HepG2 (cell line): ENCODE measurements at regions not wholly inside any gene's neighbourhood (a gene's known extent, or its start where the extent isn't known, plus 50 kb on each side); places are given as distances from the start of the nearest gene placed in this dataset.

Source experiments
- ATAC-seq: fragments of 200-7000 bp; cut with Tn5 transposase; 3 replicates; pipeline ENCODE4 v1.9.1; 2020; ENCODE audit warnings: mild to moderate bottlenecking, moderate library complexity
- BruUV-seq: library from RNA; stranded (reverse); fragments of 400-500 nt; replicated peaks from 2 replicates; lab custom pipeline; 2021; lab: Mats Ljungman, UMichigan
- CTCF ChIA-PET: fragments of 300-600 bp; formaldehyde crosslinking; extraction: SDS; loops from one replicate; lab custom pipeline; 2021; ENCODE audit warnings: low total read pairs, inconsistent platforms, low intra/inter-chr PET ratio; lab: Yijun Ruan, JAX
- POLR2A ChIA-PET: fragments of 350-600 bp; sonication (Branson Sonifier 250); formaldehyde crosslinking; loops from one replicate; lab custom pipeline; 2020; ENCODE audit warnings: antibody characterized with exemption, inconsistent platforms; lab: Yijun Ruan, JAX
- DNase-seq: peaks from one replicate; pipeline ENCODE4 v3.0.0-alpha.2; 2015; ENCODE audit warnings: low spot score
- FAIRE-seq: peaks from 3 replicates; lab custom pipeline; 2011; peaks lifted over from hg19 to GRCh38; lab: Jason Lieb, UNC
- H2AFZ ChIP-seq: one replicate; pipeline ENCODE4 v1.6.1; 2011; ENCODE audit warnings: low read length, inconsistent platforms
- H3K27ac ChIP-seq: fragments of 300-600 bp; 3 replicates; pipeline ENCODE4 v1.8.0; 2011; ENCODE audit warnings: mixed run types, mild to moderate bottlenecking, mixed read lengths, low read length, inconsistent platforms; ENCODE audit not compliant: insufficient read depth; ENCODE audit errors: extremely low read length
- H3K27me3 ChIP-seq, 2 experiments: fragments of 200-600 bp in 1 of 2; 2 replicates in 1 of 2; 3 replicates in 1 of 2; pipeline versions ENCODE4 v1.6.0 to v1.8.0; 2011; ENCODE audit warnings: low read length in 2 of 2, mild to moderate bottlenecking in 2 of 2, moderate library complexity in 2 of 2, inconsistent platforms in 1 of 2; ENCODE audit not compliant: insufficient read depth in 2 of 2, control insufficient read depth in 1 of 2
- H3K36me3 ChIP-seq, 2 experiments: fragments of 200-600 bp in 1 of 2; replicated peaks in 1 of 2; 2 replicates in 1 of 2; 3 replicates in 1 of 2; pipeline versions ENCODE4 v1.5.1 to v1.8.0; 2011; ENCODE audit warnings: low read length in 2 of 2, inconsistent platforms in 1 of 2; ENCODE audit not compliant: insufficient read depth in 2 of 2, control insufficient read depth in 1 of 2
- H3K4me1 ChIP-seq: 2 replicates; pipeline ENCODE4 v1.5.1; 2012; ENCODE audit warnings: low read length, inconsistent platforms; ENCODE audit not compliant: insufficient read depth
- H3K4me2 ChIP-seq: 2 replicates; pipeline ENCODE4 v1.6.0; 2011; ENCODE audit warnings: low read depth, low read length, inconsistent platforms
- H3K4me3 ChIP-seq, 3 experiments: fragments of 200-600 bp in 1 of 3; sonication (generic), shearing (Covaris generic) in 1 of 3; replicated peaks in 1 of 3; 2 replicates each; pipeline ENCODE4 v1.5.1; 2011 to 2016; ENCODE audit warnings: low read length in 3 of 3, inconsistent platforms in 2 of 3, low read depth in 2 of 3, mild to moderate bottlenecking in 2 of 3, control low read depth in 1 of 3, mixed read lengths in 1 of 3; ENCODE audit not compliant: insufficient read depth in 1 of 3
- H3K79me2 ChIP-seq: one replicate; pipeline ENCODE4 v1.6.1; 2011; ENCODE audit warnings: low read length, inconsistent platforms; ENCODE audit not compliant: insufficient read depth
- H3K9ac ChIP-seq: 2 replicates; pipeline ENCODE4 v1.6.0; 2011; ENCODE audit warnings: mild to moderate bottlenecking, low read depth, low read length, inconsistent platforms; ENCODE audit not compliant: insufficient read depth
- H3K9me3 ChIP-seq: 2 replicates; pipeline ENCODE4 v1.5.1; 2012; ENCODE audit warnings: mild to moderate bottlenecking, low read length
- H4K20me1 ChIP-seq: 2 replicates; pipeline ENCODE4 v1.6.0; 2011; ENCODE audit warnings: inconsistent platforms, mild to moderate bottlenecking, low read length, moderate library complexity; ENCODE audit not compliant: insufficient read depth
- AGO2 ChIP-seq: fragments of 200-400 bp; formaldehyde crosslinking; optimal IDR thresholded peaks from 2 replicates; pipeline ENCODE3; 2017; ENCODE audit warnings: mild to moderate bottlenecking, low read depth, low read length, moderate library complexity
- HOXA7 ChIP-seq: sonication (generic); formaldehyde crosslinking; IDR thresholded peaks from 2 replicates; pipeline ENCODE4 v1.8.1; 2022; ENCODE audit warnings: mild to moderate bottlenecking, missing genetic modification reagents, moderate library complexity
- NR3C1 ChIP-seq: sonication (generic); formaldehyde crosslinking; IDR thresholded peaks from 2 replicates; pipeline ENCODE4 v1.4.0; 2020; ENCODE audit warnings: missing genetic modification reagents
- PAX8 ChIP-seq: sonication (generic); formaldehyde crosslinking; IDR thresholded peaks from 2 replicates; pipeline ENCODE4 v1.8.0; 2022; ENCODE audit warnings: mild to moderate bottlenecking, missing genetic modification reagents, borderline replicate concordance
- ZBTB2 ChIP-seq: sonication (generic); formaldehyde crosslinking; IDR thresholded peaks from 2 replicates; pipeline ENCODE4 v1.8.0; 2022; ENCODE audit warnings: low read depth, missing genetic modification reagents
- ZBTB3 ChIP-seq: sonication (generic); formaldehyde crosslinking; IDR thresholded peaks from 2 replicates; pipeline ENCODE4 v1.4.0; 2020; ENCODE audit warnings: low read depth, mild to moderate bottlenecking, moderate library complexity, missing genetic modification reagents, borderline replicate concordance
- ZNF235 ChIP-seq: sonication (generic); formaldehyde crosslinking; IDR thresholded peaks from 2 replicates; pipeline ENCODE4 v1.8.1; 2023; ENCODE audit warnings: mild to moderate bottlenecking, missing genetic modification reagents, borderline replicate concordance
- ZNF282 ChIP-seq: fragments of 450-650 bp; IDR thresholded peaks from 2 replicates; pipeline ENCODE4 v1.6.1; 2018; ENCODE audit not compliant: partially characterized antibody
- ZNF3 ChIP-seq: IDR thresholded peaks from 2 replicates; pipeline ENCODE4 v1.7.0; 2017; ENCODE audit warnings: inconsistent platforms
- ZNF616 ChIP-seq: sonication (generic); formaldehyde crosslinking; IDR thresholded peaks from 2 replicates; pipeline ENCODE4 v1.5.0; 2020; ENCODE audit warnings: low read depth, mild to moderate bottlenecking, missing genetic modification reagents
- ZNF678 ChIP-seq: sonication (generic); formaldehyde crosslinking; IDR thresholded peaks from 2 replicates; pipeline ENCODE4 v1.4.0; 2020; ENCODE audit warnings: mild to moderate bottlenecking, missing genetic modification reagents
- ZNF883 ChIP-seq: sonication (generic); formaldehyde crosslinking; IDR thresholded peaks from 2 replicates; pipeline ENCODE4 v1.5.1; 2020; ENCODE audit warnings: mild to moderate bottlenecking, missing genetic modification reagents; ENCODE audit errors: not compliant biosample characterization
- WGBS: methylation state at CpG from one replicate; pipeline ENCODE4 v1.1.6; 2017; ENCODE audit warnings: low lambda C conversion rate; 5-methylcytosine and 5-hydroxymethylcytosine counted together
- in situ Hi-C: cut with HindIII; loops from 2 replicates; pipeline ENCODE4 v1.10.0; 2017; ENCODE audit warnings: low pct_unique_long_range_greater_than_20kb; ENCODE audit not compliant: extremely low pct_ligation_motif_present
- intact Hi-C: fragments of 100-400 bp; cut with micrococcal nuclease; formaldehyde crosslinking; loops from one replicate; pipeline ENCODE4 v1.10.0; 2022; ENCODE audit not compliant: unreplicated experiment
- TF ChIP-seq, protein P1 (sequence below): sonication (generic); formaldehyde crosslinking; IDR thresholded peaks from 2 replicates; pipeline ENCODE4 v1.8.1; 2022; ENCODE audit warnings: mild to moderate bottlenecking, missing genetic modification reagents
- TF ChIP-seq, protein P2 (sequence below): sonication (generic); formaldehyde crosslinking; IDR thresholded peaks from 2 replicates; pipeline ENCODE4 v1.8.1; 2023; ENCODE audit warnings: mild to moderate bottlenecking, inconsistent platforms, moderate library complexity, missing genetic modification reagents, borderline replicate concordance

DNA sequence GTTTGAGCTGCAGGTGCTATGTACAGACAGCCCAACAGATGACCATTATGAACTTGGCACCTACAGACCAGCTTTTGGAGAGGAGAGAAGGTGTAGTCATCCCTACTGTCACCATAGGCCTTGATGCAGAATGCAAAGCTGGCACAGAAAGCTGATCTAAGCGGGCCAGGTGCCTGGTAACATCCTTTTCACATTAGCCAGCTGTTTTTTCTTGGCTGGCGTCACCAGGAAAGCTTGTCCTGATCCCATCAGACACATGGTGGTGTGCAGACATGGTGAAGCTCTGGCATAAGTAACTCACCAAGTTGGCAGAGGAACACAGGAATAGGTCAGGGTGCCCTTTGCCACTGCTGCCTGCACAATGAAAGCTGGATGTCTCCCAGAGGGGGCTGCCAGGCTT, 97.2 kb upstream of the MB21D2 start:
- in situ Hi-C loops: no loop called here
- no peak overlapping the region for H3K27ac ChIP-seq
- FAIRE-seq (no peak), DNase-seq (no peak), ATAC-seq (no peak)
- H3K79me2 ChIP-seq: no peaks in the 10 kb centered on the region
- H3K4me3 ChIP-seq: no peak overlapping the region
- WGBS: no CpG with 5 or more reads among the region's 2 CpGs
- no peaks in the 10 kb centered on the region for H3K4me1 ChIP-seq
- H3K4me2 ChIP-seq: no peak overlapping the region
- TF ChIP-seq, protein P1, sequence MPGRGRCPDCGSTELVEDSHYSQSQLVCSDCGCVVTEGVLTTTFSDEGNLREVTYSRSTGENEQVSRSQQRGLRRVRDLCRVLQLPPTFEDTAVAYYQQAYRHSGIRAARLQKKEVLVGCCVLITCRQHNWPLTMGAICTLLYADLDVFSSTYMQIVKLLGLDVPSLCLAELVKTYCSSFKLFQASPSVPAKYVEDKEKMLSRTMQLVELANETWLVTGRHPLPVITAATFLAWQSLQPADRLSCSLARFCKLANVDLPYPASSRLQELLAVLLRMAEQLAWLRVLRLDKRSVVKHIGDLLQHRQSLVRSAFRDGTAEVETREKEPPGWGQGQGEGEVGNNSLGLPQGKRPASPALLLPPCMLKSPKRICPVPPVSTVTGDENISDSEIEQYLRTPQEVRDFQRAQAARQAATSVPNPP: no peak
- no peaks in the 10 kb centered on the region for H4K20me1 ChIP-seq
- ChIA-PET POLR2A (no interaction called here), CTCF (no interaction called here)
- H3K9me3 ChIP-seq: no peaks in the 10 kb centered on the region
- BruUV-seq: no TSS peak
- H3K27me3 ChIP-seq: no peaks in the 10 kb centered on the region
- intact Hi-C loops: no loop called here
- no peak overlapping the region for H2AFZ ChIP-seq
- H3K9ac ChIP-seq: no peak overlapping the region
- H3K36me3 ChIP-seq: no peaks in the 10 kb centered on the region

GRCh38 chr3:193016437-193016901, 98.8 kb upstream of the MB21D2 start:
- no TSS peak for BruUV-seq
- no peaks in the 10 kb centered on the region for H3K79me2 ChIP-seq
- ChIA-PET POLR2A (no interaction called here), CTCF (no interaction called here)
- no peak for DNase-seq
- in situ Hi-C loops: no loop called here
- H3K4me1 ChIP-seq: no peaks in the 10 kb centered on the region
- H3K4me3 ChIP-seq: no peak overlapping the region
- TF ChIP-seq NR3C1 (CRISPR knock-in tag): no peak
- TF ChIP-seq ZNF282: no peak
- TF ChIP-seq ZNF616: no peak
- no peak for TF ChIP-seq ZNF3 (CRISPR knock-in tag)
- no peak for TF ChIP-seq ZNF883
- no peak for TF ChIP-seq ZBTB2 (CRISPR knock-in tag)
- no peak for TF ChIP-seq ZBTB3
- no peak for TF ChIP-seq AGO2
- TF ChIP-seq ZNF235 (CRISPR knock-in tag): no peak
- no peak for TF ChIP-seq HOXA7 (CRISPR knock-in tag)
- TF ChIP-seq PAX8 (CRISPR knock-in tag): no peak
- no peak for TF ChIP-seq ZNF678
- TF ChIP-seq, protein P2, sequence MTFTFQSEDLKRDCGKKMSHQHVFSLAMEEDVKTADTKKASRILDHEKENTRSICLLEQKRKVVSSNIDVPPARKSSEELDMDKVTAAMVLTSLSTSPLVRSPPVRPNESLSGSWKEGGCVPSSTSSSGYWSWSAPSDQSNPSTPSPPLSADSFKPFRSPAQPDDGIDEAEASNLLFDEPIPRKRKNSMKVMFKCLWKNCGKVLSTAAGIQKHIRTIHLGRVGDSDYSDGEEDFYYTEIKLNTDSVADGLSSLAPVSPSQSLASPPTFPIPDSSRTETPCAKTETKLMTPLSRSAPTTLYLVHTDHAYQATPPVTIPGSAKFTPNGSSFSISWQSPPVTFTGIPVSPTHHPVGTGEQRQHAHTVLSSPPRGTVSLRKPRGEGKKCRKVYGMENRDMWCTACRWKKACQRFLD (CRISPR knock-in tag): no peak
- no peak overlapping the region for H3K27ac ChIP-seq
- H3K9me3 ChIP-seq: no peaks in the 10 kb centered on the region
- no peak for ATAC-seq
- no peak overlapping the region for H2AFZ ChIP-seq
- FAIRE-seq: no peak
- no peak overlapping the region for H3K9ac ChIP-seq
- no peaks in the 10 kb centered on the region for H4K20me1 ChIP-seq
- 0 out of 5 replicates have a peak, but pooled peaks cover 0 to 5% of the 10 kb centered on the region in 2 experiments for H3K27me3 ChIP-seq
- 31% methylated on average over 7 of the region's 7 CpGs for WGBS
- intact Hi-C loops: no loop called here
- no peaks in the 10 kb centered on the region for H3K36me3 ChIP-seq
- no peak overlapping the region for H3K4me2 ChIP-seq
